ENCODE measurements at regions not wholly inside any gene's neighbourhood (a gene's known extent, or its start where the extent isn't known, plus 50 kb on each side); places are given as distances from the start of the nearest gene placed in this dataset.

- ATAC-seq (no peak), DNase-seq (ENCODE audit: low read depth, low spot score) (no peak), FAIRE-seq (no peak)
- 0% methylated on average over 1 of the region's 1 CpG for WGBS (ENCODE audit: insufficient coverage, insufficient replicate concordance, low lambda C conversion rate, missing lambda C conversion rate)
- Histone ChIP-seq H3K36me3 (ENCODE audit: control insufficient read depth in 2 of 2, insufficient read depth in 2 of 2, low read length in 1 of 2) (no peaks in the 10 kb centered on the region), H3K9me3 (replicated peaks; ENCODE audit: control insufficient read depth, insufficient read depth, low read length) (no peaks in the 10 kb centered on the region), H3K4me2 (ENCODE audit: control insufficient read depth, insufficient read depth) (no peak overlapping the region), H3K4me3 (no peak overlapping the region), H4K20me1 (ENCODE audit: control insufficient read depth, insufficient read depth) (no peaks in the 10 kb centered on the region), H3K27me3 (replicated peaks in 1 of 2; ENCODE audit: control insufficient read depth in 2 of 2, insufficient read depth in 2 of 2, low read length in 1 of 2) (no peaks in the 10 kb centered on the region), H3K79me2 (ENCODE audit: control insufficient read depth, insufficient read depth, low read length) (no peaks in the 10 kb centered on the region), H3K9ac (ENCODE audit: control insufficient read depth, insufficient read depth, low read length) (no peak overlapping the region), H3K4me1 (ENCODE audit: control insufficient read depth, insufficient read depth, low read length) (no peaks in the 10 kb centered on the region), H2AFZ (ENCODE audit: control insufficient read depth, low read depth, low read length) (no peak overlapping the region), H3K27ac (ENCODE audit: control insufficient read depth, insufficient read depth) (no peak overlapping the region)
- TF ChIP-seq TCF12 (IDR thresholded peaks at IDR 0.05; ENCODE audit: low read depth, low read length), result no peak
- no peak for TF ChIP-seq ZZZ3 (IDR thresholded peaks at IDR 0.05; ENCODE audit: control insufficient read depth, insufficient read length, low read depth)
- no peak for TF ChIP-seq CREB1 (IDR thresholded peaks at IDR 0.05; ENCODE audit: low read depth)
- TF ChIP-seq CBX5 (IDR thresholded peaks at IDR 0.05; ENCODE audit: low read depth), result no peak
- TF ChIP-seq RBBP5 (conservative IDR thresholded peaks at IDR 0.05), result no peak
- TF ChIP-seq HDAC6 (IDR thresholded peaks at IDR 0.05; ENCODE audit: unreplicated experiment), result no peak
- no peak for TF ChIP-seq SREBF1 (IDR thresholded peaks at IDR 0.05; ENCODE audit: low read length)
- TF ChIP-seq IKZF2 (IDR thresholded peaks at IDR 0.05), result no peak
- no peak for TF ChIP-seq EP300 (IDR thresholded peaks at IDR 0.05; ENCODE audit: borderline replicate concordance in 1 of 2, control insufficient read depth in 1 of 2, low read depth in 2 of 2, low read length in 2 of 2)
- no peak for TF ChIP-seq NR2C2 (IDR thresholded peaks at IDR 0.05; ENCODE audit: borderline replicate concordance, control insufficient read depth, insufficient read length, low read depth)
- TF ChIP-seq ATF7 (IDR thresholded peaks at IDR 0.05; ENCODE audit: low read depth), result no peak
- in situ Hi-C loops (cut with MboI), result no loop called here
- SMC1A ChIA-PET (ENCODE audit: uncharacterized antibody, unreplicated experiment), result interaction anchor here (1.0 to 1.6 kb wide), 2 partner anchors 32 to 44 kb away, joined by 3 to 5 read pairs; no protein-coding TSS in a partner anchor
- POLR2A ChIA-PET, result no interaction called here
- RAD21 ChIA-PET (ENCODE audit: unreplicated experiment), result interaction anchor here (0.5 kb wide), 1 partner anchor 65 kb away, joined by 3 read pairs; no protein-coding TSS in a partner anchor
- CTCF ChIA-PET, result interaction anchor here (1.3 kb wide), 1 partner anchor 44 kb away, joined by 4 read pairs; no protein-coding TSS in a partner anchor
- no TSS peak for BruUV-seq (replicated peaks)
- intact Hi-C loops (cut with micrococcal nuclease; ENCODE audit: unreplicated experiment), result no loop called here
Measured at GRCh38 chr13:65594298-65594781, 1635.8 kb downstream of the PCDH9 start.
